ENCODE measurements at regions not wholly inside any gene's neighbourhood (a gene's known extent, or its start where the extent isn't known, plus 50 kb on each side); places are given as distances from the start of the nearest gene placed in this dataset.

DNA sequence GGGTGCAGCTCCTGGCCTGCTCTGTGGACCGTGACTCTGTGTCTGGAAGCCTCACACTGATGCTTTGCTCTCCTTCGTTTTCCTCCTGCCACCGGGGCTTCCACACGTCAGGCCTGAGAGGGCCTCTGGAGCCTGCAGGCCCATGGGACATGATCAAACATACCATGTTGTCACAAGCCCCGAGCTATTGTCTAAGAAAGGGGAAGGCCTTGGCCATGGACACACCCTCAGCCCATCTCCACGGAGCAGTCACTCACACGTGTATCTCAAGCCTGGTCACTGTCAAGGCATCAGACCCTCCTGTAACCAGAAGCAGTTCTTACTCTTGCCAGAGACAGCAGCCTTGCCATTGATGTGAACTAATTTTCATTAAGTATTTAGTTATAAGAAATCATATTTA lies 814.1 kb upstream of the SALL3 start:
- Histone ChIP-seq H2AFZ (ENCODE audit: low read length) (no peak overlapping the region), H3K9me3 (ENCODE audit: low read length) (no peaks in the 10 kb centered on the region), H3K9me2 (ENCODE audit: insufficient read depth, low read length) (no peaks in the 10 kb centered on the region), H3K4me1 (ENCODE audit: insufficient read depth, low read length, poor library complexity, severe bottlenecking) (no peaks in the 10 kb centered on the region), H3K36me3 (ENCODE audit: insufficient read depth, low read length) (no peaks in the 10 kb centered on the region), H3K27ac (ENCODE audit: low read depth, low read length, poor library complexity, severe bottlenecking) (no peak overlapping the region), H3K4me3 (ENCODE audit: low read depth, low read length, poor library complexity, severe bottlenecking) (no peak overlapping the region), H3K4me2 (ENCODE audit: low read length) (no peak overlapping the region), H4K20me1 (ENCODE audit: insufficient read depth, low read length) (no peaks in the 10 kb centered on the region), H3K79me2 (ENCODE audit: insufficient read depth, low read depth, low read length) (no peaks in the 10 kb centered on the region)
- ChIA-PET CTCF (ENCODE audit: unreplicated experiment) (no interaction called here), POLR2A (no interaction called here)
- DNase-seq (ENCODE audit: low spot score) = no peak
- BruUV-seq (replicated peaks) = no TSS peak
- TF ChIP-seq CTCF (conservative IDR thresholded peaks at IDR 0.05; ENCODE audit: low read length) (no peak), EZH2phosphoT487 (IDR thresholded peaks at IDR 0.05; ENCODE audit: borderline replicate concordance, low read depth, low read length) (no peak)
- intact Hi-C loops (cut with micrococcal nuclease; ENCODE audit: unreplicated experiment) = no loop called here

DNA sequence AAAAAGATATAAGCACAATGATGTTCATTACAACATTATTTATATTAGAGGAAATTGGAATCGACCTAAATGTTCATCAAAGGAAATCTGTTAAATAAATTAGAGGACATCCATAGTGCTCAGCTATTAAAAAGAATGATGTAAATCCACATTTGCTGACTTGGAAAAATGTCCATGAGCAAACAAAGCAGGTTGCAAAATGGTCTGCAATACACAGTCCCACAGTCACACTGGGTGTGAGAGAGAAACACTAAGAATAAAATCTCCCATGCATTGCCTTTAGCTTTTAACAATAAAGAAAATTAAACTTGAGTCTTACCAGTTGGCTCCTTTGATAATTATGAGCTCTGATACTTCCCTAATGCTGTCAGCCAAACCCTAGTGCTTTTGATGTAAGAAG lies 811.1 kb upstream of the SALL3 start:
- TF ChIP-seq CTCF (conservative IDR thresholded peaks at IDR 0.05; ENCODE audit: low read length) (no peak), EZH2phosphoT487 (IDR thresholded peaks at IDR 0.05; ENCODE audit: borderline replicate concordance, low read depth, low read length) (no peak)
- H3K79me2 ChIP-seq (ENCODE audit: insufficient read depth, low read depth, low read length) = no peaks in the 10 kb centered on the region
- no peak for DNase-seq (ENCODE audit: low spot score)
- H3K36me3 ChIP-seq (ENCODE audit: insufficient read depth, low read length) = no peaks in the 10 kb centered on the region
- no peak overlapping the region for H3K4me3 ChIP-seq (ENCODE audit: low read depth, low read length, poor library complexity, severe bottlenecking)
- no peaks in the 10 kb centered on the region for H4K20me1 ChIP-seq (ENCODE audit: insufficient read depth, low read length)
- no peaks in the 10 kb centered on the region for H3K9me3 ChIP-seq (ENCODE audit: low read length)
- POLR2A ChIA-PET = no interaction called here
- no TSS peak for BruUV-seq (replicated peaks)
- intact Hi-C loops (cut with micrococcal nuclease; ENCODE audit: unreplicated experiment) = no loop called here
- no peaks in the 10 kb centered on the region for H3K9me2 ChIP-seq (ENCODE audit: insufficient read depth, low read length)
- no peaks in the 10 kb centered on the region for H3K4me1 ChIP-seq (ENCODE audit: insufficient read depth, low read length, poor library complexity, severe bottlenecking)
- CTCF ChIA-PET (ENCODE audit: unreplicated experiment) = no interaction called here
- no peak overlapping the region for H2AFZ ChIP-seq (ENCODE audit: low read length)
- no peak overlapping the region for H3K4me2 ChIP-seq (ENCODE audit: low read length)
- no peak overlapping the region for H3K27ac ChIP-seq (ENCODE audit: low read depth, low read length, poor library complexity, severe bottlenecking)

GRCh38 chr18:78169174-78169864 lies 810.3 kb upstream of the SALL3 start:
- Histone ChIP-seq H3K27ac (ENCODE audit: low read depth, low read length, poor library complexity, severe bottlenecking) (no peak overlapping the region), H3K9me3 (ENCODE audit: low read length) (no peaks in the 10 kb centered on the region), H3K9me2 (ENCODE audit: insufficient read depth, low read length) (no peaks in the 10 kb centered on the region), H3K4me2 (ENCODE audit: low read length) (no peak overlapping the region), H3K79me2 (ENCODE audit: insufficient read depth, low read depth, low read length) (no peaks in the 10 kb centered on the region), H2AFZ (ENCODE audit: low read length) (no peak overlapping the region), H3K4me1 (ENCODE audit: insufficient read depth, low read length, poor library complexity, severe bottlenecking) (no peaks in the 10 kb centered on the region), H3K36me3 (ENCODE audit: insufficient read depth, low read length) (no peaks in the 10 kb centered on the region), H4K20me1 (ENCODE audit: insufficient read depth, low read length) (no peaks in the 10 kb centered on the region), H3K4me3 (ENCODE audit: low read depth, low read length, poor library complexity, severe bottlenecking) (no peak overlapping the region)
- BruUV-seq (replicated peaks) = no TSS peak
- DNase-seq (ENCODE audit: low spot score) = no peak
- TF ChIP-seq EZH2phosphoT487 (IDR thresholded peaks at IDR 0.05; ENCODE audit: borderline replicate concordance, low read depth, low read length) (no peak), CTCF (conservative IDR thresholded peaks at IDR 0.05; ENCODE audit: low read length) (no peak)
- CTCF ChIA-PET (ENCODE audit: unreplicated experiment) = no interaction called here
- intact Hi-C loops (cut with micrococcal nuclease; ENCODE audit: unreplicated experiment) = no loop called here
- POLR2A ChIA-PET = no interaction called here
